H9 (cell line): ENCODE measurements at regions not wholly inside any gene's neighbourhood (a gene's known extent, or its start where the extent isn't known, plus 50 kb on each side); places are given as distances from the start of the nearest gene placed in this dataset.
A peak's percentile ranks its signal among the peaks of the same experiment; 100 is the strongest.

Source experiments
- DNase-seq: peaks from one replicate; pipeline ENCODE4 v3.0.0-alpha.2; 2017
- H2AFZ ChIP-seq: one replicate; pipeline ENCODE4 v1.6.1; 2013; ENCODE audit warnings: mild to moderate bottlenecking, low read length, control low read depth, moderate library complexity
- H2AK5ac ChIP-seq: 2 replicates; pipeline ENCODE4 v1.6.1; 2013; ENCODE audit warnings: low read length, control low read depth, mixed read lengths; ENCODE audit not compliant: insufficient read length
- H2BK120ac ChIP-seq: one replicate; pipeline ENCODE4 v1.6.1; 2013; ENCODE audit warnings: low read depth, mild to moderate bottlenecking, low read length, control low read depth, inconsistent platforms; ENCODE audit not compliant: poor library complexity, severe bottlenecking
- H2BK12ac ChIP-seq: 2 replicates; pipeline ENCODE4 v1.6.1; 2013; ENCODE audit warnings: low read length, control low read depth, mixed read lengths, low read depth; ENCODE audit not compliant: insufficient read length
- H2BK15ac ChIP-seq: 2 replicates; pipeline ENCODE4 v1.6.1; 2013; ENCODE audit warnings: low read depth, low read length, control low read depth
- H2BK20ac ChIP-seq: one replicate; pipeline ENCODE4 v1.6.1; 2013; ENCODE audit warnings: low read depth, mild to moderate bottlenecking, low read length, control low read depth, inconsistent platforms; ENCODE audit not compliant: poor library complexity, severe bottlenecking
- H2BK5ac ChIP-seq: 2 replicates; pipeline ENCODE4 v1.6.1; 2013; ENCODE audit warnings: low read length, control low read depth, mixed read lengths; ENCODE audit not compliant: insufficient read length
- H3K14ac ChIP-seq: 2 replicates; pipeline ENCODE4 v1.6.1; 2013; ENCODE audit warnings: low read length, control low read depth; ENCODE audit not compliant: insufficient read depth
- H3K18ac ChIP-seq: 2 replicates; pipeline ENCODE4 v1.6.1; 2013; ENCODE audit warnings: low read depth, mild to moderate bottlenecking, mixed read lengths, low read length, control low read depth; ENCODE audit not compliant: insufficient read length
- H3K23ac ChIP-seq: 2 replicates; pipeline ENCODE4 v1.6.1; 2013; ENCODE audit warnings: low read length, control low read depth, mixed read lengths, low read depth; ENCODE audit not compliant: insufficient read length
- H3K23me2 ChIP-seq: 2 replicates; pipeline ENCODE4 v1.6.1; 2013; ENCODE audit warnings: low read depth, mild to moderate bottlenecking, mixed read lengths, low read length, control low read depth; ENCODE audit not compliant: insufficient read length, poor library complexity, severe bottlenecking
- H3K27ac ChIP-seq: 2 replicates; pipeline ENCODE4 v1.5.1; 2013; ENCODE audit warnings: low read length, control low read depth, mixed read lengths, low read depth; ENCODE audit not compliant: insufficient read length
- H3K27me3 ChIP-seq: 2 replicates; pipeline ENCODE4 v1.6.1; 2013; ENCODE audit warnings: low read length, control low read depth, inconsistent platforms; ENCODE audit not compliant: insufficient read depth
- H3K4ac ChIP-seq: 2 replicates; pipeline ENCODE4 v1.6.1; 2013; ENCODE audit warnings: low read depth, mild to moderate bottlenecking, control low read depth, inconsistent platforms, low read length, moderate library complexity
- H3K4me1 ChIP-seq: 2 replicates; pipeline ENCODE4 v1.6.1; 2013; ENCODE audit warnings: low read length, control low read depth, inconsistent platforms; ENCODE audit not compliant: insufficient read depth
- H3K4me2 ChIP-seq: 2 replicates; pipeline ENCODE4 v1.6.1; 2013; ENCODE audit warnings: low read length, control low read depth, mixed read lengths; ENCODE audit not compliant: insufficient read length, insufficient read depth
- H3K56ac ChIP-seq: 2 replicates; pipeline ENCODE4 v1.6.1; 2013; ENCODE audit warnings: low read depth, mild to moderate bottlenecking, mixed read lengths, low read length, control low read depth; ENCODE audit not compliant: insufficient read length
- H3K79me1 ChIP-seq: 2 replicates; pipeline ENCODE4 v1.6.1; 2013; ENCODE audit warnings: low read depth, mild to moderate bottlenecking, moderate library complexity, low read length, control low read depth, inconsistent platforms; ENCODE audit not compliant: insufficient read depth, poor library complexity, severe bottlenecking
- H3K79me2 ChIP-seq: 2 replicates; pipeline ENCODE4 v1.6.1; 2013; ENCODE audit warnings: low read length, control low read depth, inconsistent platforms; ENCODE audit not compliant: insufficient read depth
- H3K9ac ChIP-seq: 2 replicates; pipeline ENCODE4 v1.6.1; 2013; ENCODE audit warnings: low read length, control low read depth, mixed read lengths; ENCODE audit not compliant: insufficient read length; ENCODE audit errors: extremely low read depth
- H3K9me3 ChIP-seq: one replicate; pipeline ENCODE4 v1.6.1; 2013; ENCODE audit warnings: low read depth, low read length, inconsistent platforms; ENCODE audit not compliant: control insufficient read depth
- H3T11ph ChIP-seq: one replicate; pipeline ENCODE4 v1.6.1; 2013; ENCODE audit warnings: mild to moderate bottlenecking, low read length, control low read depth, inconsistent platforms
- H4K20me1 ChIP-seq: one replicate; pipeline ENCODE4 v1.6.1; 2013; ENCODE audit not compliant: control insufficient read depth, insufficient read length, insufficient read depth
- H4K5ac ChIP-seq: 2 replicates; pipeline ENCODE4 v1.6.1; 2013; ENCODE audit warnings: low read depth, mild to moderate bottlenecking, mixed read lengths, low read length, control low read depth; ENCODE audit not compliant: insufficient read length
- H4K8ac ChIP-seq: replicated peaks from 2 replicates; pipeline ENCODE4 v1.6.1; 2013; ENCODE audit warnings: low read length, control low read depth, mixed read lengths, low read depth; ENCODE audit not compliant: insufficient read length
- H4K91ac ChIP-seq: 2 replicates; pipeline ENCODE4 v1.6.1; 2013; ENCODE audit warnings: low read depth, mild to moderate bottlenecking, moderate library complexity, mixed read lengths, low read length, control low read depth; ENCODE audit not compliant: insufficient read length
- H3K27ac Mint-ChIP-seq, 3 experiments: 2 replicates in 2 of 3; 3 replicates in 1 of 3; pipeline ENCODE4 v1.8.0; 2020 to 2021; ENCODE audit warnings: mixed read lengths in 3 of 3, mild to moderate bottlenecking in 1 of 3, moderate library complexity in 1 of 3
- H3K27me3 Mint-ChIP-seq: 2 replicates; pipeline ENCODE4 v1.8.0; 2021; ENCODE audit warnings: low read depth, mild to moderate bottlenecking, moderate library complexity, mixed read lengths
- H3K36me3 Mint-ChIP-seq, 3 experiments: 2 replicates in 2 of 3; 3 replicates in 1 of 3; pipeline ENCODE4 v1.8.0; 2020 to 2021; ENCODE audit warnings: low read depth in 3 of 3, mixed read lengths in 3 of 3; ENCODE audit not compliant: insufficient read depth in 1 of 3
- H3K4me1 Mint-ChIP-seq, 2 experiments: 2 replicates each; pipeline ENCODE4 v1.8.0; 2020; ENCODE audit warnings: mixed read lengths in 2 of 2
- H3K4me3 Mint-ChIP-seq, 2 experiments: 2 replicates in 1 of 2; 3 replicates in 1 of 2; pipeline ENCODE4 v1.8.0; 2020 to 2021; ENCODE audit warnings: mild to moderate bottlenecking in 2 of 2, mixed read lengths in 2 of 2, moderate library complexity in 1 of 2
- H3K9me3 Mint-ChIP-seq, 2 experiments: 2 replicates in 1 of 2; 3 replicates in 1 of 2; pipeline ENCODE4 v1.8.0; 2020; ENCODE audit warnings: mild to moderate bottlenecking in 2 of 2, mixed read lengths in 2 of 2, moderate library complexity in 1 of 2
- WGBS: extraction: QIAGEN DNeasy Blood & Tissue Kit; methylation state at CpG from one replicate; pipeline ENCODE4 v1.1.7; 2013; ENCODE audit warnings: missing lambda C conversion rate, low lambda C conversion rate, mixed read lengths; ENCODE audit not compliant: insufficient read length; ENCODE audit errors: extremely low coverage; 5-methylcytosine and 5-hydroxymethylcytosine counted together
- TF ChIP-seq, protein P1 (sequence below): fragments of 200-600 bp; sonication (generic); conservative IDR thresholded peaks from 3 replicates; pipeline ENCODE4 v1.8.0; 2021; ENCODE audit warnings: antibody characterized with exemption, mild to moderate bottlenecking

DNA sequence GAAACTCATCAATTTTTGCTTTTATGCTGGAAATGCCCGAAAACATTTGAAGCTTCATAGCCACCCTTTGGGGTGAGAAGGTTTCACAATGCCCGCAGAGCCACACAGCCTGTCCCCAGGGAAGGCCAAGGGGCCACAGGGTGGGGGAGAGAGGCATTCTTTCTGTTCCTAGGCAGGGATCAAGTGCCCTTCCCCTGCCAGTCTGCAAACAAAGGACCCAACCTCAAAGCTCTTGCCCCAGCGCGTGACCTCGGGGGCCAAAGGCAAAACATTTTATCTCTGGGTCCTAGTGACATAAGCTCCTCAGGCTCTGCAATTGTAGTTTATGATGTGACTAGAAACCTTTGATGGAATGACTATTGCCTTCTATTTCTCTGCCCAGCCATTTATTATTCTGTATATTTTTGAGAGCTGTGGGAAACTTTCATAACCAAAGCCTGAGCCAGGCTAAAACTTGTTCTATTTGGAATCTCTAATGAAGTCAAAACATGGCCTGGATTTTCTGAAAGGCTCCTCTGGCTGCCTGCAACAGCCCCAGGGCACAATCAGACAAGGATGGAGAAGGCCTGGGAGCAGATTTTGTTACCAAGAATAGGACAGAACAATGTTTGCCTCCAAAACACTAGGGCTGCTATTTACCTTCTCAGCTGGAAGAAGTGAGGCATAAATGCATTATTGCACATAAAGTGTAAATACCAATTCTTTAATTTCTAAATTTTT, 137.2 kb upstream of the KCTD1 start:
- Mint-ChIP-seq H3K4me1 (peaks cover 23 to 34% of the 10 kb centered on the region in 2 experiments), H3K9me3 (no peaks in the 10 kb centered on the region), H3K4me3 (no peak overlapping the region), H3K27ac (0 out of 7 replicates have a peak overlapping the region, but pooled peaks of 1 of the 3 experiments have one; percentile 14), H3K36me3 (no peaks in the 10 kb centered on the region), H3K27me3 (peaks cover 11% of the 10 kb centered on the region)
- no peak overlapping the region for H2BK15ac ChIP-seq
- H3K14ac ChIP-seq: no peak overlapping the region
- no peak for DNase-seq
- H2BK5ac ChIP-seq: no peak overlapping the region
- no peak overlapping the region for H3K9ac ChIP-seq
- H3K23me2 ChIP-seq: no peaks in the 10 kb centered on the region
- no peak overlapping the region for H2AFZ ChIP-seq
- H4K91ac ChIP-seq: no peak overlapping the region
- no peak overlapping the region for H2BK12ac ChIP-seq
- no peaks in the 10 kb centered on the region for H3K79me1 ChIP-seq
- H4K8ac ChIP-seq: no peak overlapping the region
- TF ChIP-seq, protein P1, sequence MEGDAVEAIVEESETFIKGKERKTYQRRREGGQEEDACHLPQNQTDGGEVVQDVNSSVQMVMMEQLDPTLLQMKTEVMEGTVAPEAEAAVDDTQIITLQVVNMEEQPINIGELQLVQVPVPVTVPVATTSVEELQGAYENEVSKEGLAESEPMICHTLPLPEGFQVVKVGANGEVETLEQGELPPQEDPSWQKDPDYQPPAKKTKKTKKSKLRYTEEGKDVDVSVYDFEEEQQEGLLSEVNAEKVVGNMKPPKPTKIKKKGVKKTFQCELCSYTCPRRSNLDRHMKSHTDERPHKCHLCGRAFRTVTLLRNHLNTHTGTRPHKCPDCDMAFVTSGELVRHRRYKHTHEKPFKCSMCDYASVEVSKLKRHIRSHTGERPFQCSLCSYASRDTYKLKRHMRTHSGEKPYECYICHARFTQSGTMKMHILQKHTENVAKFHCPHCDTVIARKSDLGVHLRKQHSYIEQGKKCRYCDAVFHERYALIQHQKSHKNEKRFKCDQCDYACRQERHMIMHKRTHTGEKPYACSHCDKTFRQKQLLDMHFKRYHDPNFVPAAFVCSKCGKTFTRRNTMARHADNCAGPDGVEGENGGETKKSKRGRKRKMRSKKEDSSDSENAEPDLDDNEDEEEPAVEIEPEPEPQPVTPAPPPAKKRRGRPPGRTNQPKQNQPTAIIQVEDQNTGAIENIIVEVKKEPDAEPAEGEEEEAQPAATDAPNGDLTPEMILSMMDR: no peak
- no peak overlapping the region for H2BK20ac ChIP-seq
- H3K27me3 ChIP-seq: no peaks in the 10 kb centered on the region
- H2AK5ac ChIP-seq: no peak overlapping the region
- no peak overlapping the region for H4K5ac ChIP-seq
- no CpG with 5 or more reads among the region's 5 CpGs for WGBS
- no peak overlapping the region for H3K27ac ChIP-seq
- no peak overlapping the region for H3K56ac ChIP-seq
- no peaks in the 10 kb centered on the region for H3K79me2 ChIP-seq
- H4K20me1 ChIP-seq: no peaks in the 10 kb centered on the region
- H3K4me2 ChIP-seq: no peak overlapping the region
- H3K4ac ChIP-seq: no peak overlapping the region
- no peaks in the 10 kb centered on the region for H3K9me3 ChIP-seq
- H2BK120ac ChIP-seq: no peak overlapping the region
- H3K23ac ChIP-seq: no peak overlapping the region
- no peak overlapping the region for H3T11ph ChIP-seq
- no peaks in the 10 kb centered on the region for H3K4me1 ChIP-seq
- no peak overlapping the region for H3K18ac ChIP-seq
